Left ventricle myocardium inferior (tissue), 1 donor: ENCODE measurements at regions not wholly inside any gene's neighbourhood (a gene's known extent, or its start where the extent isn't known, plus 50 kb on each side); places are given as distances from the start of the nearest gene placed in this dataset.

Source experiments
- DNase-seq: peaks from one replicate; pipeline ENCODE4 v3.0.0-alpha.2; 2020
- H3K27ac ChIP-seq: fragments of 200-600 bp; replicated peaks from 2 replicates; pipeline ENCODE4 v1.8.0; 2021
- H3K27me3 ChIP-seq: fragments of 200-600 bp; 2 replicates; pipeline ENCODE4 v1.8.0; 2021; ENCODE audit warnings: low read depth
- H3K36me3 ChIP-seq: fragments of 200-600 bp; 2 replicates; pipeline ENCODE4 v1.8.0; 2021
- H3K4me1 ChIP-seq: fragments of 200-600 bp; 2 replicates; pipeline ENCODE4 v1.8.0; 2021
- H3K4me3 ChIP-seq: fragments of 200-600 bp; 2 replicates; pipeline ENCODE4 v1.8.0; 2021; ENCODE audit warnings: mild to moderate bottlenecking, moderate library complexity
- H3K9me3 ChIP-seq: fragments of 200-600 bp; replicated peaks from 2 replicates; pipeline ENCODE4 v1.8.0; 2021
- CTCF ChIP-seq: fragments of 200-600 bp; IDR thresholded peaks from 2 replicates; pipeline ENCODE4 v1.8.0; 2021; ENCODE audit warnings: antibody characterized with exemption, mild to moderate bottlenecking, borderline replicate concordance
- intact Hi-C: fragments of 100-400 bp; cut with micrococcal nuclease; formaldehyde crosslinking; loops from one replicate; pipeline ENCODE4 v1.11.0; 2022
- donor health status: DM: no; HTN: yes; CAD: no; lungs with severe emphysema.

- H3K9me3 ChIP-seq, result peaks cover 15% of the 10 kb centered on the region
- H3K27ac ChIP-seq, result no peak overlapping the region
- H3K4me3 ChIP-seq, result no peak overlapping the region
- intact Hi-C loops, result no loop called here
- H3K27me3 ChIP-seq, result no peaks in the 10 kb centered on the region
- no peaks in the 10 kb centered on the region for H3K36me3 ChIP-seq
- DNase-seq, result no peak
- H3K4me1 ChIP-seq, result no peaks in the 10 kb centered on the region
- TF ChIP-seq CTCF, result no peak
Observed at GRCh38 chr5:4348919-4349318, 753.3 kb downstream of the IRX1 start.

GRCh38 chr5:4356201-4356600, 760.6 kb downstream of the IRX1 start:
- no peak overlapping the region for H3K4me3 ChIP-seq
- no peak overlapping the region for H3K27ac ChIP-seq
- intact Hi-C loops, result no loop called here
- H3K9me3 ChIP-seq, result peaks cover 15% of the 10 kb centered on the region
- H3K4me1 ChIP-seq, result no peaks in the 10 kb centered on the region
- no peak for DNase-seq
- TF ChIP-seq CTCF, result no peak
- H3K27me3 ChIP-seq, result peaks cover 16% of the 10 kb centered on the region
- H3K36me3 ChIP-seq, result no peaks in the 10 kb centered on the region

GRCh38 chr5:4359847-4360246, 764.2 kb downstream of the IRX1 start:
- H3K4me3 ChIP-seq, result no peak overlapping the region
- intact Hi-C loops, result loop anchor here (10.0 kb wide), 1 partner anchor 825 kb away; no protein-coding TSS in a partner anchor
- H3K9me3 ChIP-seq, result no peaks in the 10 kb centered on the region
- DNase-seq, result no peak
- no peak for TF ChIP-seq CTCF
- peaks cover 17% of the 10 kb centered on the region for H3K27me3 ChIP-seq
- no peaks in the 10 kb centered on the region for H3K4me1 ChIP-seq
- H3K27ac ChIP-seq, result no peak overlapping the region
- no peaks in the 10 kb centered on the region for H3K36me3 ChIP-seq

GRCh38 chr5:4361753-4362152, 766.1 kb downstream of the IRX1 start:
- DNase-seq, result no peak
- no peak overlapping the region for H3K4me3 ChIP-seq
- H3K27me3 ChIP-seq, result peaks cover 21% of the 10 kb centered on the region
- intact Hi-C loops, result loop anchor here (10.0 kb wide), 1 partner anchor 823 kb away; no protein-coding TSS in a partner anchor
- no peaks in the 10 kb centered on the region for H3K36me3 ChIP-seq
- H3K27ac ChIP-seq, result no peak overlapping the region
- no peaks in the 10 kb centered on the region for H3K9me3 ChIP-seq
- no peaks in the 10 kb centered on the region for H3K4me1 ChIP-seq
- TF ChIP-seq CTCF, result no peak

- intact Hi-C loops, result loop anchor here (10.0 kb wide), 1 partner anchor 822 kb away; no protein-coding TSS in a partner anchor
- Histone ChIP-seq H3K36me3 (no peaks in the 10 kb centered on the region), H3K4me1 (no peaks in the 10 kb centered on the region), H3K4me3 (no peak overlapping the region), H3K27me3 (peaks cover 21% of the 10 kb centered on the region), H3K9me3 (no peaks in the 10 kb centered on the region), H3K27ac (no peak overlapping the region)
- TF ChIP-seq CTCF, result no peak
- DNase-seq, result no peak
Observed at GRCh38 chr5:4362411-4362810, 766.8 kb downstream of the IRX1 start.

GRCh38 chr5:4363045-4363444, 767.4 kb downstream of the IRX1 start:
- H3K27ac ChIP-seq, result no peak overlapping the region
- no peak overlapping the region for H3K4me3 ChIP-seq
- intact Hi-C loops, result loop anchor here (10.0 kb wide), 1 partner anchor 822 kb away; no protein-coding TSS in a partner anchor
- H3K4me1 ChIP-seq, result no peaks in the 10 kb centered on the region
- H3K9me3 ChIP-seq, result no peaks in the 10 kb centered on the region
- peaks cover 18% of the 10 kb centered on the region for H3K27me3 ChIP-seq
- TF ChIP-seq CTCF, result no peak
- no peak for DNase-seq
- no peaks in the 10 kb centered on the region for H3K36me3 ChIP-seq
